ENCODE measurements at regions not wholly inside any gene's neighbourhood (a gene's known extent, or its start where the extent isn't known, plus 50 kb on each side); places are given as distances from the start of the nearest gene placed in this dataset.
"Not testable (repeated sequence)": the region's sequence is repeated elsewhere in the genome, so short reads cannot be mapped to it uniquely, and the experiment has no call there.

GRCh38 chr11:22539821-22540256, 85.8 kb downstream of the FANCF start:
- no peak overlapping the region for H3K4me2 ChIP-seq
- no peaks in the 10 kb centered on the region for H3F3A ChIP-seq (ENCODE audit: low read depth)
- no peaks in the 10 kb centered on the region for H4K20me1 ChIP-seq (ENCODE audit: low read depth)
- no peaks in the 10 kb centered on the region for H3K36me3 ChIP-seq
- TF ChIP-seq EZH2phosphoT487 (IDR thresholded peaks at IDR 0.05), result no peak
- peak; percentile 70 for TF ChIP-seq CTCF (IDR thresholded peaks at IDR 0.05)
- no peak for TF ChIP-seq EZH2 (IDR thresholded peaks at IDR 0.05)
- H3K79me2 ChIP-seq (ENCODE audit: low read depth), result no peaks in the 10 kb centered on the region
- H3K36me3 Mint-ChIP-seq, result no peaks in the 10 kb centered on the region
- no peaks in the 10 kb centered on the region for H3K27me3 Mint-ChIP-seq (ENCODE audit: insufficient read depth, low read depth)
- H3K4me3 ChIP-seq, result no peak overlapping the region
- H3K4me1 Mint-ChIP-seq, result no peaks in the 10 kb centered on the region
- DNase-seq (ENCODE audit: low spot score), result peak; percentile 46
- no peak overlapping the region for H3K27ac Mint-ChIP-seq
- no peaks in the 10 kb centered on the region for H3K9me3 Mint-ChIP-seq
- no peak overlapping the region for H3K27ac ChIP-seq
- H3K9ac ChIP-seq, result no peak overlapping the region
- no peaks in the 10 kb centered on the region for H3K9me3 ChIP-seq (ENCODE audit: low read depth)
- no peaks in the 10 kb centered on the region for H3K27me3 ChIP-seq
- H2AFZ ChIP-seq (replicated peaks), result no peak overlapping the region
- H3K4me3 Mint-ChIP-seq, result no peak overlapping the region
- H3K4me1 ChIP-seq, result no peaks in the 10 kb centered on the region

- no peak for DNase-seq (ENCODE audit: low spot score)
- no peaks in the 10 kb centered on the region for H3K9me3 ChIP-seq (ENCODE audit: low read depth)
- H3K27me3 Mint-ChIP-seq (ENCODE audit: insufficient read depth, low read depth), result no peaks in the 10 kb centered on the region
- no peaks in the 10 kb centered on the region for H3K36me3 Mint-ChIP-seq
- H3K4me3 ChIP-seq, result no peak overlapping the region
- no peaks in the 10 kb centered on the region for H3K27me3 ChIP-seq
- H3K27ac Mint-ChIP-seq, result no peak overlapping the region
- no peak overlapping the region for H2AFZ ChIP-seq (replicated peaks)
- H3F3A ChIP-seq (ENCODE audit: low read depth), result no peaks in the 10 kb centered on the region
- no peak for TF ChIP-seq EZH2phosphoT487 (IDR thresholded peaks at IDR 0.05)
- TF ChIP-seq EZH2 (IDR thresholded peaks at IDR 0.05), result no peak
- TF ChIP-seq CTCF (IDR thresholded peaks at IDR 0.05), result no peak
- no peaks in the 10 kb centered on the region for H3K36me3 ChIP-seq
- no peaks in the 10 kb centered on the region for H4K20me1 ChIP-seq (ENCODE audit: low read depth)
- H3K4me3 Mint-ChIP-seq, result no peak overlapping the region
- H3K4me2 ChIP-seq, result no peak overlapping the region
- H3K4me1 Mint-ChIP-seq, result no peaks in the 10 kb centered on the region
- no peaks in the 10 kb centered on the region for H3K9me3 Mint-ChIP-seq
- H3K79me2 ChIP-seq (ENCODE audit: low read depth), result no peaks in the 10 kb centered on the region
- H3K4me1 ChIP-seq, result no peaks in the 10 kb centered on the region
- H3K9ac ChIP-seq, result no peak overlapping the region
- no peak overlapping the region for H3K27ac ChIP-seq
Observed at GRCh38 chr11:22536071-22536470, 89.6 kb downstream of the FANCF start.

GRCh38 chr11:22528612-22529429, 96.8 kb downstream of the FANCF start:
- H3K4me1 ChIP-seq; H3K4me1 Mint-ChIP-seq; H3K27ac ChIP-seq; H3K36me3 ChIP-seq; H3K9me3 Mint-ChIP-seq; H3K9ac ChIP-seq; H3K27me3 Mint-ChIP-seq (ENCODE audit: insufficient read depth, low read depth); H3K36me3 Mint-ChIP-seq; H3K27me3 ChIP-seq; H3F3A ChIP-seq (ENCODE audit: low read depth); H3K27ac Mint-ChIP-seq; H3K9me3 ChIP-seq (ENCODE audit: low read depth); H4K20me1 ChIP-seq (ENCODE audit: low read depth); H3K79me2 ChIP-seq (ENCODE audit: low read depth): not testable (repeated sequence)
- TF ChIP-seq CTCF (IDR thresholded peaks at IDR 0.05), result peak; percentile 10
- Histone ChIP-seq H2AFZ (replicated peaks) (peak overlapping the region; percentile 82), H3K4me3 (peak overlapping the region; percentile 52), H3K4me2 (peak overlapping the region; percentile 75)
- H3K4me3 Mint-ChIP-seq, result peak overlapping the region; percentile 83
- peak; percentile 66 for DNase-seq (ENCODE audit: low spot score)

Measured in neural progenitor cell (in vitro differentiated cells).